Prostate gland (tissue), 2 donors: ENCODE measurements at regions not wholly inside any gene's neighbourhood (a gene's known extent, or its start where the extent isn't known, plus 50 kb on each side); places are given as distances from the start of the nearest gene placed in this dataset.
"Not testable (repeated sequence)": the region's sequence is repeated elsewhere in the genome, so short reads cannot be mapped to it uniquely, and the experiment has no call there.

Experiments used
- POLR2A ChIP-seq: fragments of 450-650 bp; IDR thresholded peaks from one replicate; pipeline ENCODE4 v1.6.1; 2016; ENCODE audit warnings: antibody characterized with exemption, mild to moderate bottlenecking
- POLR2AphosphoS5 ChIP-seq: sonication (generic); formaldehyde crosslinking; IDR thresholded peaks from one replicate; pipeline ENCODE4 v1.6.1; 2017; ENCODE audit warnings: antibody characterized with exemption
- TF ChIP-seq, protein P1 (sequence below), 4 experiments: fragments of 200-600 bp in 2 of 4; fragments of 450-650 bp in 2 of 4; sonication (generic) in 2 of 4; IDR thresholded peaks; 1 replicate in 3 of 4; 2 replicates in 1 of 4; pipeline ENCODE4 v1.5.1; 2016 to 2019; ENCODE audit warnings: antibody characterized with exemption in 4 of 4, mild to moderate bottlenecking in 2 of 4, moderate library complexity in 2 of 4

DNA sequence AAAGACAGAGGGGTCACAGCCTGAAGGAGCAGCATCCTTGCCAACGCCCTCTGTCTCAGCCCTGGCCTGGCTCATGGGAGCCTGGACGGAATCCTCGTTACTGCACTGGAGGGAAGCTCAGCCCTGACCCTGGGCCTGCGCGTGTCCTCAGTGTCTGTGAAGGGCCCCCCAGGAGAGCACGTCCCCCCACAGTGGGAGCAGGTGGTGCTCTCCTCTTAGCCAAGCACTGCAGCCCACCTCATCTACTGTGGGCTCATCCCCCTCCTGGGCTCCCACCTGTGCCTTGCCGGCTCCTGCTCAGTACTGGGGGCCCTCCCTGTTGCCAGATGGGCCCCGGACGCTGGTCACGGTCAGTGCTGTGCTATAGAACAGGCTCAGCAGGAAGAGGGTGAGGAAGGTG is 177.7 kb downstream of the TMEM121 start:
- TF ChIP-seq, protein P1, sequence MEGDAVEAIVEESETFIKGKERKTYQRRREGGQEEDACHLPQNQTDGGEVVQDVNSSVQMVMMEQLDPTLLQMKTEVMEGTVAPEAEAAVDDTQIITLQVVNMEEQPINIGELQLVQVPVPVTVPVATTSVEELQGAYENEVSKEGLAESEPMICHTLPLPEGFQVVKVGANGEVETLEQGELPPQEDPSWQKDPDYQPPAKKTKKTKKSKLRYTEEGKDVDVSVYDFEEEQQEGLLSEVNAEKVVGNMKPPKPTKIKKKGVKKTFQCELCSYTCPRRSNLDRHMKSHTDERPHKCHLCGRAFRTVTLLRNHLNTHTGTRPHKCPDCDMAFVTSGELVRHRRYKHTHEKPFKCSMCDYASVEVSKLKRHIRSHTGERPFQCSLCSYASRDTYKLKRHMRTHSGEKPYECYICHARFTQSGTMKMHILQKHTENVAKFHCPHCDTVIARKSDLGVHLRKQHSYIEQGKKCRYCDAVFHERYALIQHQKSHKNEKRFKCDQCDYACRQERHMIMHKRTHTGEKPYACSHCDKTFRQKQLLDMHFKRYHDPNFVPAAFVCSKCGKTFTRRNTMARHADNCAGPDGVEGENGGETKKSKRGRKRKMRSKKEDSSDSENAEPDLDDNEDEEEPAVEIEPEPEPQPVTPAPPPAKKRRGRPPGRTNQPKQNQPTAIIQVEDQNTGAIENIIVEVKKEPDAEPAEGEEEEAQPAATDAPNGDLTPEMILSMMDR (IDR thresholded peaks at IDR 0.05), result not testable (repeated sequence)
- not testable (repeated sequence) for TF ChIP-seq POLR2A, POLR2AphosphoS5
